ENCODE measurements at regions not wholly inside any gene's neighbourhood (a gene's known extent, or its start where the extent isn't known, plus 50 kb on each side); places are given as distances from the start of the nearest gene placed in this dataset.

DNA sequence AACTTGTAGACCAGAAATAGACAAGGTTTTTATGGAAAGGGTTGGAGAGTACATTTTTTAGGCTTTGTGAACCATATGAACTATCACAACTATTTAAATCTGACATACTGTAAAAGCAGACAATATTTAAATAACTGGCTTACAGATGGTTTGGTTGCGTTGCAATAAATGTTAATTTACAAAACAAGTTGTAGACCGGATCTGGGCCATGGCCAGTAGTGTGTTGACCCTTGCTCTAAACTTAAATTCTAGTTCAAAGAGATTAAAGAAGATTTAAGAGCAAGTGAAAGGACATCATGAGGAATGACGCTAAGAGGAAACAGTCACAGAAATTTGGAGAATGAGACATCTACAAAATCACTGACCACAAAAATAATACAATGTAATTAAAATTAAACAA, 652.7 kb downstream of the DCDC2C start:
- peak in 2 of 4 donors; percentile 33 to 54 for DNase-seq (ENCODE audit: low read depth in 4 of 4, low spot score in 3 of 4)

- DNase-seq (ENCODE audit: low read depth in 4 of 4, low spot score in 3 of 4): no peak
These were observed 653.2 kb downstream of the DCDC2C start for GRCh38 chr2:4356541-4356940.

GRCh38 chr2:4357121-4357520, 653.7 kb downstream of the DCDC2C start:
- DNase-seq (ENCODE audit: low read depth in 4 of 4, low spot score in 3 of 4): no peak

DNA sequence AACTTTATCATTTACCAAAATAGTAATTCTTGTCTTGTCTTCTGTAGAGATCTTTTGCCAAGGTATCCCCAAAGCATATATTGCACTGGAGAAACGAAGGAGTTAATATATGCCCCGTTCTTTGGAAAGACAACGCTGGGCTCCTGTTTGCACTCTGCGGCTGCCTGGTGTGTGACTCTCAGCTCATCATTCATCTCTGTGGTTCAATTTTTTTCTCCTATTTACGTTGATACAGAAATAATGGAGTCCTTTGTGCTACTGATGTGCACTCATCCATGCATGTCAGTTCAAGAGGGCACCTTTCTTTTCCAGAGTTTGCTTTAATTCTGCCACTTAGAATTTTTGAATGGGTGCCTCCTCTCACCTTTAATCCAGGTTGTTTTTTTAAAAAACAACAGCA, 655.5 kb downstream of the DCDC2C start:
- DNase-seq (ENCODE audit: low read depth in 4 of 4, low spot score in 3 of 4): no peak

- DNase-seq (ENCODE audit: low read depth in 4 of 4, low spot score in 3 of 4): no peak
These were observed 665.5 kb downstream of the DCDC2C start for GRCh38 chr2:4368907-4369306.

DNA sequence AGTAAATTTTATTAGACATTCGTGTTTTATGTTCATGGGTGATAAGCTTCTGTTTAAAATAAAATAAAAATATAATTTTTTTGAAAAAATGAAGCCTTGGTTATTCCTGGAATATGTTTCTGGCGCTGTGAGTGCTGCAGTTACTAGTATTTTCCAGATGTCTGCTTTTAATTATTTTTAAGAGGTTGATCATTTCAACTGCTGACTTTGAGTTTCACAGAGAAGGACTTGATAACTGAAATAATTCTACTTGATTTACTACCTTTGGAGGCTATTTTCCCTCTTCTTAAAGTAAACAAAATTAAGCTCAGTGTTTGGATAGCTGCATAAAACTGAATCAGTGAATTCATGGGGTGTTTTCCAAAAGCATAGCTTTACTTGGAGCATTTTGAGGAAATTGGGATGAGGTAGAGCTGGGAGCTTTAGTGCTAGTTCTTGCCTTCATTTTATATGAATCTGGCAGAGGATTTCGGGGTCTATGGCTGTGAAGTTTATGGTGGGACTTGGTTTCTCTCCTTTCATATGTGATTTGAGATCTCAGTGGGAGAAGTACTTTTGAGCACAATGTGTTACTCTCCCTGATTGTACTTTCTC, 666.5 kb downstream of the DCDC2C start:
- DNase-seq (ENCODE audit: low read depth in 4 of 4, low spot score in 3 of 4): peak in 1 of 4 donors; percentile 23

DNA sequence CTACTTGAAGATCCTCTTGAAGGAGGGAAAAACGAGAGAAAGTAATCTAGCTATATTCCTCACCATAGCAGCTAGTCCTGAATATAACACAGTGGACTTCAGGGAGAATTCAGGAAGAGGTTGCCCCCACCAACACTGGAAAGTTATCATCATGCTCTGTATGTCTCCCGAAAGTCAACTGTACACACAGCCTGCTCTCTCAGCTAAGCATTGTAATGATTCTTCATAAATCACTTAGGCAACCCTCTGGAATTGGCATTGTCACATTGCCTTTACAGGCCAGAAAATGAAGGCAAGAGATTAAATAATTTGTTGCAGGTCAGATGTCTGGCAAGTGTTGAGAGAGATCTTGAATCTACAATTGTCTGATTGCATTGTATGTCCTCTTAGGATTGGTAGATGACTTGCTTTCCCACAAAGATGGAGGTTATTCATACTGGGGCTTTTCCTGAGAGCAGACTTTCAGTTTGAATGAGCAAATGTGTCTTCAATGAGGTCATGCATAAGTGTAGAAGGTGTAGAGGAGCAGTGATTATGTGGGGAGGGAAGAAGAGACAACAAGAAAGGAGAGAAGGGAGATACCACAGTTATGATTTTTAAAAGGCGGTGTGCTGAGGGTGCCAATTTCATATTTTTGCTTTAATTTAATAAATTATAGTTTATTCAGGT, 667.2 kb downstream of the DCDC2C start:
- no peak for DNase-seq (ENCODE audit: low read depth in 4 of 4, low spot score in 3 of 4)

- DNase-seq (ENCODE audit: low read depth in 4 of 4, low spot score in 3 of 4): no peak
These were observed 677.7 kb downstream of the DCDC2C start for GRCh38 chr2:4381049-4381448.

DNA sequence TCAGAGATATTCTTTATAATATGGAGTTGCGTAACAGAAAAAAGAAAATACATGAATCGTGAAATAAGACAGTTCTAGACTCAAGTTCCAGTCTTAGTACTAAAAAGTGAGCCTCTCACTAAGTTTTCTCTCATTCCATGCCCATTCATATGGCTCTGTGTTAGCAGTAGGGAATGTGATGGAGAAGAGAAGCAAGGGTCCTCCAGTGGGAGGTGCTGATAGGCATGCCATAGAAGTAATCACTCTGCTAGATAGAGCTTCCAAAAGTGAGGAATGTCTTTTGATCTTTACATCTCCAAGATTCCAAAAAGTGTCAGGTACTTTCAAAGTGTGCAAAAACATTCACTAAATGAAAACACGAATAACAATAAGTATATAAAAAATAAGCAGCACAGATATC, 678.4 kb downstream of the DCDC2C start:
- DNase-seq (ENCODE audit: low read depth in 4 of 4, low spot score in 3 of 4): no peak

DNA sequence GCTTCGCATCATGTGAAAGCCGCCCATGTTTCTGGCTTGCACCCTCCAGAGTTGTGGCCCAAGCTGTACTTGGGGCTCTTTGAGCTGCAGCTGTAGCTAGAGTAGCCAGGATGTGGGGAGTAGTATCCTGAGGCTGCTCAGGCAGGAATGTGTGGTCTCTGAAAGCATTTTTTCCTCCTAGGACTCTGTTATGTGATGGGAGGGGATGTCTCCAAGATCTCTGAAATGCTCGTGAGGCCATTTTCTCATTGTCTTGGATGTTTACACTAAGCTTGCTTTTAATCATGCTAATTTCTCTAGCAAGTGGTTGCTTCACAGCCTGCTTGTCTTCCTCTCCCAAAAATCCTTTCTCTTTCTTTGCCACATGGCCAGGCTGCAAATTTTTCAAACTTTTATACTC, 687.6 kb downstream of the DCDC2C start:
- DNase-seq (ENCODE audit: low read depth in 4 of 4, low spot score in 3 of 4): no peak

GRCh38 chr2:4404363-4404762, 701.0 kb downstream of the DCDC2C start:
- no peak for DNase-seq (ENCODE audit: low read depth in 4 of 4, low spot score in 3 of 4)

- no peak for DNase-seq (ENCODE audit: low read depth in 4 of 4, low spot score in 3 of 4)
These were observed 704.9 kb downstream of the DCDC2C start for GRCh38 chr2:4408321-4408720.

DNA sequence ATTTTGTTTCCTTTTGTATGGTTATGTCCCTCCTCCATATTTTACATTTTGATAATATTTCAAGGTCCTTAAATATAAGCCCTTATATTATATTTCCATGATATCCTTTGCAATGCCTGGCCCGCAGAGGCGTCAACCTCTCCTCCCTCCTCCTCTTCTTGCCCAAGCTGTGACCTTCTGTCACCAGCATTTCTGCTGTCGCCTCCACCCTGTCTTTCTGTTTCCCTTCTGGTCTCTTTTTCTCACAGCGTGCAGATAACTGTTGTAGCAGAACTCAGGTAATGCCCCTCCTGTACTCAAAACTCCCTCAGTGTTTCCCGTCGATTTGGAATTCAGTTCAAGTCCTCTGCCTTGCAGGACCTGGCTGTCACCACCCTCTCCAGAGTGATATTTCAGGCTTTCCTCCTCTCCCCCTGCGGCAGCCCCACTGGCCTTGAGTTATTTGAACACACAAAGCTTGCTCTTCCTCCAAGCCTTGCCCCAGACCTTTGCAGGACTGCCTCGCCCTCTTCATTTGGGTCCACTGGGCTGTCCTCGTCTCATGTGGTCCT, 709.3 kb downstream of the DCDC2C start:
- no peak for DNase-seq (ENCODE audit: low read depth in 4 of 4, low spot score in 3 of 4)

GRCh38 chr2:4415171-4415570, 711.8 kb downstream of the DCDC2C start:
- no peak for DNase-seq (ENCODE audit: low read depth in 4 of 4, low spot score in 3 of 4)

DNA sequence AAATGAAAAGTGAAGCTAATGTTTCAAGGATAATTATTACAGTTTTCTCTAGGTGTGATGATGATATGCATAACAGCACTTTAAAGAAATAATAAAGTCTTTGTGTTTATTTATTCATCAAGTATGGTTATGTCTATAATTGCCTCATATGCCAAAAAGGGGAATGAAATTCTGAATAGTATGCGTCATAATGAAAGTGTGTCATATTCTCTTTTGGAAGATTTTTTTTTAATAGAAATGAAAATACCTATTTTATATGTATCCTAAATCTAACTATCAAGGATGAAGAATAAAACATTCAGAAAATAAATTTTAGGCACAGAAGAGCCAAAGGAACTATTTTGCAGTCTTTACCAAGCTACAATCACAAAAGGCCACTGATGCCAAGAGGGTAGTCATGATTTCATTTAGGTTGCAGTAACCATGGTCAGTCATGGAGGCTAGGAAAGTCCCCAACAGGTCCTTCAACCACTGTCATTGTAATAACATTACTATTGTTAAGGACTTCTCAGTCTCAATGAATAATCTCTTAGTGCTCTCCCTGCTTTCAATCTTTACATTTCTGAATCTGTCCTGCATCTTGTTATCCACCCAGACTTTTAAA, 712.5 kb downstream of the DCDC2C start:
- no peak for DNase-seq (ENCODE audit: low read depth in 4 of 4, low spot score in 3 of 4)

- DNase-seq (ENCODE audit: low read depth in 4 of 4, low spot score in 3 of 4): no peak
These were observed 713.1 kb downstream of the DCDC2C start for GRCh38 chr2:4416431-4416830.

GRCh38 chr2:4417771-4418170, 714.4 kb downstream of the DCDC2C start:
- no peak for DNase-seq (ENCODE audit: low read depth in 4 of 4, low spot score in 3 of 4)

GRCh38 chr2:4420032-4420431, 716.7 kb downstream of the DCDC2C start:
- no peak for DNase-seq (ENCODE audit: low read depth in 4 of 4, low spot score in 3 of 4)

GRCh38 chr2:4424153-4424552, 720.8 kb downstream of the DCDC2C start:
- no peak for DNase-seq (ENCODE audit: low read depth in 4 of 4, low spot score in 3 of 4)

DNA sequence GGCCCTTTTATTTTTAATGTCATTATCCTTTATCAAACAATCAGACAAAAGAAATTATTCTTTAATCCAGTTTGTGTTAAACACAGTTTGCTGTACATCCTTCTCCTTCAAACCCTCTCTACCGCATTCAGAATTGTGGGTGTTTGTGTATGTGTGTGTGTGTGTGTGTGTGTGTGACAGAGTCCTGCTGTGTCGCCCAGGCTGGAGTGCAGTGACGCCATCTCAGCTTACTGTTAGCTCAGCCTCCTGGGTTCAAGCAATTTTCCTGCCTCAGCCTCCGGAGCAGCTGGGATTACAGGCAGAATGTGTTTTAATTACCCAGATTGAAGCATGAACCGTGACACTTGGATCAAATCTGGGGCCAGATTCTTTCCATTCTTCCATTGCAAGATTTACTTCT, 723.7 kb downstream of the DCDC2C start:
- no peak for DNase-seq (ENCODE audit: low read depth in 4 of 4, low spot score in 3 of 4)

GRCh38 chr2:4445821-4446220, 742.4 kb downstream of the DCDC2C start:
- no peak for DNase-seq (ENCODE audit: low read depth in 4 of 4, low spot score in 3 of 4)

DNA sequence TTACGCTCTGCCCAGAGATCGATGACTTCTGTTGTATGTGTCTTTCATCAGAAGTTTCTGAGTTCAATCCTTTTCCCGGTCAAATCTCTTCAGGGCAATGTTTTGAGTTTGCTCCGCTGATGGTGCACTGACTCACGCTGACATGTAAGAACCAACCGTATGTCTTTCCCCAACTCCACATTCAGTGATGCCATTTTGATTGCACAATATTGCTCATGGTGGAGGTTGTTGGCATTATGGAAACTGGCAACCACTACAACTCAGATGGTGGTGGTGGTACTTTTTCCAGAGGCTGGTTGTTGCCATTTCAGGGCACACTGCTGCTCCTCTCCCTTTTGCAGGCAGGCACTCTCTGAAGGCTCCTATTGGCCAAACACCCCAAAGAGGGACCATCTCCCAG, 751.5 kb downstream of the DCDC2C start:
- no peak for DNase-seq (ENCODE audit: low read depth in 4 of 4, low spot score in 3 of 4)
